CD4-positive, alpha-beta T cell treated with Interleukin-17A for 1 hour (primary cell): ENCODE measurements at regions not wholly inside any gene's neighbourhood (a gene's known extent, or its start where the extent isn't known, plus 50 kb on each side); places are given as distances from the start of the nearest gene placed in this dataset.

ENCODE experiments used
- DNase-seq: peaks from one replicate; pipeline ENCODE4 v3.0.0-alpha.2; 2020

GRCh38 chr7:155217634-155218033 is 80.0 kb upstream of the INSIG1 start:
- DNase-seq = no peak

DNA sequence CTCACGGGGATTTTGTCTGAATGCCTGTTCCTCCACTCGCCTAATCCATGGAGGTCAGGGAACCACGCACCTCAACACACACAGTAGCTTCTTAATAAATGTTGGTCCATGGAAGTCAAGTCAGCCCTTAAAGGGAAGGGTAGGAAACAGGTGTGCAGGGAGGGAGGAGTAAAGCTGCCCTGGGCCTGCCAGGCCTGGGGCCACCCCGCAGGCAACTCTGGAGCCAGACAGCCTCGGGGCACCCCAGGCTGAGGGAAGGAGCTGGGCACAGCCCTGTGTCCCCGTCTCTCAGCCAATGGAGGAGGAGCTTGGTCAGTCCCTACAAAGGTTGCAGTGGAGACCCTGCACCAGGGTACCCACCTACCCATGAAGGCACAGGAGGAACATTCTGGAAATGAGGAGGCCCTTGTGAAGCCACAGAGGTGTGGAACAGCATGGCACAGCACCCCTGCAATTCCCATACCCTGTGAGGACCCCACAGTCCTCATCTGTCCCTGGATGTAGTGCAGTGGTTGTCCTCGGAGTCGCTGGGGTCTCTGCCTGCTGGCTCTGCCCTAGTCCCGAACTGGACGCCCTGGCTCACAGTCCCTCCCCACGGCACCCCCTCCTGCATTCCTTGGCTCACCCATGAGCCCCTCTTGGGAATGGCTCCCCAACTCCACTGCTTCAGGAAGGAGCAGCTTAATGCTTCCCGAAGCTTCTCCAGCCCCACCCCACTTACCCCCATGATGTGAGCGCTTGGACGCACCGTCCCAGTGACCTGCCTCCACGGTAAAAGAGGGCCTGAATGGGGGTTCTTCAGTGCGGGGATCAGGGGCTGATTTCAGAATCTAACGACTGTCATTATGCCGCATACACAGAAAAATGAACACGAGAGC is 79.2 kb upstream of the INSIG1 start:
- no peak for DNase-seq

- DNase-seq = no peak
These were observed 78.5 kb upstream of the INSIG1 start for GRCh38 chr7:155219154-155219531.

GRCh38 chr7:155219947-155220769 is 77.5 kb upstream of the INSIG1 start:
- DNase-seq = no peak

DNA sequence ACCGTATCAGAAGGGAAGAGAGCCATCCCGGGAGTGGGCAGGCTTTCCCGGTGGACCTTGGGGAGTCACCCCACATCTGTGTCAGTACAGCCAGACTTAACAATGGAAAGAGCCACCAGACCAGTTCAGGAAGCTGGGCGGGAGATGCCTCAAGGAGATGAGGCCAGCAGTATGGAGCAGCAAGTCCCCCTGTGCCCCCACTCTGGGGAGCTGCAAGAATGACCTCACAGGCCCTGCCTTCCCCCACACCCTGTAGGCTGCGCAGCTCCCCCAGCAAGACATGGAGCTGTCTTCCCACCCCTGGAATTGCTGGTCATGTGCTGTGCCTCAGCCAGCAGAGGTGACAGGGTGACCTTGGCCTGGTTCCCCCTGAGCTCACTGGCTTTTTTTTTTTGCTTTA is 76.8 kb upstream of the INSIG1 start:
- DNase-seq = no peak

DNA sequence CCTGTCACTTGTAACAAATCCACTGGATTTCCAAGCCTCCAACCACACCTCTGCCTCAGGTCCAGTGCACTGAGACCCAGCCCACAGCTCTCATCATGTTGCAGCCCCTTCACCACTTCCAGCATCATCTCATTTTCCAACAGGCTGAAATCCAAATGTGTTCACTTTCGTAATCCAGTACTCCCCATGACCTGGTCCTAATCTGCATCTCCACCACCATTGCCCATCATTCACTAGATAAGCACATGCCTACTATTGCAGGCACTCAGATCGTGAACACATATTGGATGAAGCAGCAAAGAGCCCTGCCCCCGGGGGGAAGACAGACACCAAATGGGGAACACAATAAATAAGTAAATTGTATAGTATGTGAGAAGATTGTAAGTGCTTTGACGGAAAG is 76.1 kb upstream of the INSIG1 start:
- no peak for DNase-seq

DNA sequence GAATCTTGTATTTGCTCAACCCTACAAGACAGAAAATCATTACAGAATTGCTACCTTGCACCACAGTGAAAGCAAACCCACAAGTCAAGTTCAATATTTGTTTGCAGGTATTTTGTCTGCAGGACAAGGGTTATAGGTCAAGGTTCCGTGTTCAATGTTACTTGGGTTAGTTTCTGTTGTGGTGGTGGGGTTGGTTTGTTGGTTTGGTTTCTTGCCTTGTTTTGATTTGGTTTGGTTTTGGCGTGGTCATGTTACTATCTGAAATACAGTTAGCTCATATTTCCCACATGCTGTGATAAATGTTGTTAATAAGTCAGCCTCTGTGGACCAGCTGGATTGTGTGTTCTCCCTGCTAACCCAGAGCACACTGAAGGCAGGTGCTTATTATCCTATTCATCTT is 75.6 kb upstream of the INSIG1 start:
- DNase-seq = no peak

- DNase-seq = no peak
These were observed 75.1 kb upstream of the INSIG1 start for GRCh38 chr7:155222573-155222972.

DNA sequence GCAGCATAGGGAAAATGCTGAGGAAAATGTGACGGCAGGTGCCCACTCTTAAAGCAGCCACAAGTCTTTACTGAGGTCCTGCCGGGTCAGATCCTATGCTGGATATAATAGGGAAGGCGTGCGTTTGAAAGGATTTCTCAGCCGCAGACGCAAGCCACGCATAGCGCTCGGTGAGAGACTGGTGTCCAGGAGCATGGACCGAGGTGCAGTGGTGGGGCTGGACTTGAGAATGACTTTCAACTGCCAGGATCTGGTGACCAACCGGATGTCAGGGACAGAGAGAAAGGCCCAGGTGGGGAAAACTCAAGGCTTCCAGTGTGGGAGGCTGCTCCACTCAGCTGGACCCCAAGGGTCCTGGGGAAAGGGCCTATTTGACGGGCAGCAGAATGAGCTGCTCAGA is 74.7 kb upstream of the INSIG1 start:
- DNase-seq = no peak

DNA sequence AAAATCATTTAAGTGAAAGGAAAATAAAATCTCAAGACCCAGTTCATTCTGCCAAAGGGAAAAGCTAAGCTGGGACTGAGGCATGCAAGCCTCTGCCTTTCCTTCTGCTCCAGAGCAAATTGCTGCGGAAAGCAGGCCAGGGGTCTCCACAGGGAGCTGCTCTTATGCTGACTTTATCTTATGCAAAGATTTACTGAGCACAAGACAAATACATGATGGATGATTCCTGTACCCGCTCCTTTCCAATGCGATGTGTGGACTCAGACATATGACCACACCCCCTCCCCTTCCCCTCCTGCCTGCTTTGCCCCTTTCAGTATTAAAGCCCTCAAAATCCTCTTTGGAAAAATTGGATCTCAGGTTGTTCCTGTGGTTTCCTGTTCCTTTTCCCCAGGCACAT is 74.2 kb upstream of the INSIG1 start:
- no peak for DNase-seq

DNA sequence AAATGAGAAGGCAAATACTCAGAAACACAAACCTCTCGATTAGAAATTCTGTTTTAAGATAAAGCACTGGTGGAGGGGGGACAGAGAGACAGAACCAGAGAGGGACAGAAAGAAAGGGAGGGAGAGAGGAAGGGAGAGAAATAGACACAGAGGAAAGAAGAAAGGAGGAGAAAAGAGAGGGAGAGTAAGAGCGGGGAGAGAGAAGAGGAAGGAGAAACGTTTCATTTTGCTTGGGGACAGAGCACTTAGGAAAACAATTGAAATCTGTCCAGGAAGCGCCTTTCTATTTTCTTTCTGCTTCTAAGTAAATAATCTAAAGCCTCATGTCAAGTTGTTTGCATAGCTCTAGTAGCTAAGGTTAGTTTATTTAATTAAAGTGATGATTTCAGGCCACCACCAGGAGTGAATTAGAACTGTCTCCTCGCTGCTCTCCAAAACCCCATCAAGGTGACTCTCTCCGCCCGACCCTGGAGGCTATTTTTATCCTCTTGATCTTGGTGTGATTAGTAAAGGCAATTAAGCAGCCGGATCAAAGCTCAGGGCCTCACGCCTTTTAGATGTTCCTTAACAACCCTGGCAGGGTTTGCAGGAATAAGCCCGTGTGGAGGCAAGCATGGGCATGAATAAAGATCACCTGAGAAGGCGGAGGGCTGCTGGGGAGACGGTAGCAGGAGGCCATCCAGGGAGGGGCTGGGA is 73.4 kb upstream of the INSIG1 start:
- DNase-seq = no peak

GRCh38 chr7:155225095-155225494 is 72.6 kb upstream of the INSIG1 start:
- DNase-seq = no peak

- no peak for DNase-seq
These were observed 72.2 kb upstream of the INSIG1 start for GRCh38 chr7:155225516-155225915.

DNA sequence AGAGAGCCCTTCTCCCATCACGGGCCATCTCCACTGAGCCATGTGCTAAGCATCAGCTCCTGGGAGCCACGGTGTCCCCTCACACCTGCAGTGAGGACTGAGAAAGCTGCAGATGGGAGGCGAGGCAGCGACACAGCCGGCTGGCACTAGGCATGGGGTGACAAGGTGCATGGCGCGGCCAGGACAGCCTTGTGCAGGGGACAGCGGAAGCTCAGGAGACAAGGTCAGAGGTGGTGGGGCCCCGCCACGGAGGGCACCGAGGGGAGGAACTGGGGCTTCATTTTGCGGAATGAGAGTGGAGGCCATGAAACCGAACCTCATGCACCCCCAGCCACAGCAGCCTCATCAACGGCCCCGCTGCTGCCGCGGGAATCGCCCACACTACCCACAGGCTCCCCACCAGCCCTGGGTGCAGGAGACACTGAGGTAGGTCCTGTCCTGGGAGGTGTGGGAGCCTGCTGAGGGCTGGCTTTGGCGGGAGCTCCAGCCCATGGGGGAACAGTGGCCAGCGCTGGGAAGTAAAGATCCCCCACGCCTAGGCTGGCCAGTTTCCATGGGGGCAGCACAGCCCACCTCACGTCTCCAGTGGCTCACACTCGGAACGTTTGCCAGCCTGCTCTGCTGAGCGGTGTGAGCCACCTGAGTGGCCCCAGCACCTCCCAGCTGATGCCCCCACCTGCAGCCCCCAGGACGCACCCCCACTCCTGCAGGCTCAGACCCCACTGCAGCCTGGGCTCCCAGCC is 71.2 kb upstream of the INSIG1 start:
- no peak for DNase-seq

- no peak for DNase-seq
These were observed 70.5 kb upstream of the INSIG1 start for GRCh38 chr7:155227004-155227787.

- DNase-seq = no peak
These were observed 69.8 kb upstream of the INSIG1 start for GRCh38 chr7:155227788-155228458.

- DNase-seq = no peak
These were observed 69.2 kb upstream of the INSIG1 start for GRCh38 chr7:155228459-155228845.

- no peak for DNase-seq
These were observed 68.8 kb upstream of the INSIG1 start for GRCh38 chr7:155228894-155229293.

- no peak for DNase-seq
These were observed 68.0 kb upstream of the INSIG1 start for GRCh38 chr7:155229548-155230168.

GRCh38 chr7:155230169-155230593 is 67.5 kb upstream of the INSIG1 start:
- no peak for DNase-seq

DNA sequence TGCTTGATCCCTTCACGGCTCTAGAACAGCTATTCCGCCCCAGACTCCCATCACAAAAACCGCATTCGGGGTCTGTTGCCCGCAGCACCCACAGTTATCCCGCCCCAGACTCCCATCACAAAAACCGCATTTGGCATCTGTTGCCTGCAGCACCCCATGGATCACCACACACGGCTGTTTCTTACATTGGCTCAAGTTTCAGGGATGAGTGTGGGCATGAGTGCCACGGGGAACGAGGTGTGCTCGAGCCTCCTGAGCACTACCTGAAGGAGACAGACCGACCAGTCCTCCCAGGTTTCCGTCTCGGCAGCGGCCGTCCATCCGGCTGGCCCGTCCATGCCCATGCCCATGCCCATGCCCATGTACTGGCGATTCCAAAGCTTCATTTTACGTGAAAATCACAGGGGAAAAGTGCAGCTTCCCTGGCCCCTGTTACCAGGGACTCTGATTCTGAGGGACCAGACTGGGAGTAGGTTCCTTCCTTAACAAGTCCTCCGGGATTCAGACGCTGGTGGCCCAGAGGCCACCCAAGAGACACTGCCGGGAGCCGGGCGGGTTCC is 66.4 kb upstream of the INSIG1 start:
- DNase-seq = no peak
